Posterior vena cava (tissue), 2 donors: ENCODE measurements at regions not wholly inside any gene's neighbourhood (a gene's known extent, or its start where the extent isn't known, plus 50 kb on each side); places are given as distances from the start of the nearest gene placed in this dataset.
A peak's percentile ranks its signal among the peaks of the same experiment; 100 is the strongest.

Experiments used
- DNase-seq: peaks from one replicate; pipeline ENCODE4 v3.0.0-alpha.2; 2020; ENCODE audit warnings: low spot score
- intact Hi-C, 2 donors: fragments of 100-400 bp; cut with DNase I; formaldehyde crosslinking; loops; one replicate each; pipeline versions ENCODE4 v1.14.1 to v1.14.2; 2022 to 2023
- donor health status: DM: yes; HTN: yes; CAD: no.
- donor health status: DM: yes; HTN: yes; CAD: no.

DNA sequence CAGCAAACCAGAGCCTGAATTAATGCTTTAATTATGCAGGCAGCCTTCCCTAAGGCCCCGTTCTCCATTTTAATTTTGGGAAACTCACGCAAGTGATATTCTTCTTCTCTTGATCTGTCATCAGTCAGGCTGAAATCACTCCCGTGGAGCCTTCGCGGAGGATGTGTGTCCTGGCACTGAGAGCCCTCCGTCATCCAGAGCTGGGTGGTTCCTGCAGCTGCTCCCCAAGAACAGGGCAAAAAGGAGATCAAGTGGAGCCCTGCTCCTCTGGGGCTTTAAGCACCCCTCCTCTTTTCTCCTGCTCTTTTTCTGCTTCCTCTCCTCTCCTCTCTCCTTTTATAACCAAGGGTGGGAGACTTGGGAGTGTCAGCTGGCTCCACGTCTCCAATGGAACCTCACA lies 133.2 kb upstream of the CACNA1E start:
- intact Hi-C loops, result no loop called here
- no peak for DNase-seq

DNA sequence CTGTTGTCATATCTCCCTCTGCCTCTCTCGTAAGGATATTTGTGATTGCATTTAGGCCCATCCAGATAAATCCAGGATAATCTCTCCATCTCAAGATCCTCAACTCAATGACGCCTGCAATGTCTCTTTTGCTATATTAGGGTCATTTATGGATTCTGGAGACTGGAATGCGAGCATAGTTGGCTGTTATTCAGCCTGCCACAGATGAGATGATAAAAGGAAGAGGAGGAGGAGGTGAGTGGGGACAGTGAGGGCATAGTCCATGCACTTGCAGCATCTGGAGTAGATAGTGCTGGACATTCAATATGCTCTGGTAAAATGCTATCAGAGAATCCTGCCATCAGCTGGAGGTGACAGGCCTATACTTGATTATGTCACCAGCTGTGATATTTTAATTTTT lies 131.6 kb upstream of the CACNA1E start:
- no peak for DNase-seq
- intact Hi-C loops, result no loop called here

DNA sequence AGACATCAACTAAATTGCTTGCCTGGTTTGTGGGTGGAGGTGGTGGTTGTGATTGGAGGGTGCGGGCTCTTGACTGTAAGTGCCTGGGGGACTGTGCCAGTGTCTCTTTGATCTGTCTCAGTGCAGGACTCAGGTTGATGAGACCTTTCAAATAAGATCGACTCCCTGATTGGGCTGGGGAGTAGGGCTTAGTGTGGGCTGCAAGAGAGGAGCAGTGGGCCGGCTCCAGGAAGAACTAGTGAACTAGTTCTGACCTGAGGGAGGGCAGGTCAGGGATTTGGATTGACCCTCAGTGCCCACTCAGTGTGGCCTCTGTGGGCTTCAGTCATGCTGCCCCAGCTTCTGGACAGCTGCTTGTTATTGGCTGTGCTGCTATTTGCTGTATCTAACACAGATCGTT lies 130.6 kb upstream of the CACNA1E start:
- DNase-seq, result peak; percentile 49
- intact Hi-C loops, result no loop called here

DNA sequence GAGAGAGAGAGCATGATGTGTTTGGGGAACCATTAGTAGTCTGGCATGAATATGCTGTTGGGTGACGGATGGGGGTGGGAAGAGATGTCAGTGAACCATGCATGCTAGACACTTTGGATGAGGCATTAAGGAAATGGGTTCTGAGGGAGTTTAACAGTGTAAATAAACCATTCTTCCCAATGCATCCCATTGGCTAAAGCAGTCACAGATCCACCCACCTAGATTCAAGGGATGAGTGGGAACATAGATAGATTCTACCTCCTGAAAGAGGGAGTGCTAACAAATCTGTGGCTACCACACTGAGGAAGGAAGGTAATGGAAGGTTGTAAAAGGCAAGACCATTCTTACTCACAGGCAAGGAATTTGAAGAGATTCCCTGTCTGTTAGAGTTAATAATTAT lies 129.8 kb upstream of the CACNA1E start:
- intact Hi-C loops, result no loop called here
- DNase-seq, result no peak

DNA sequence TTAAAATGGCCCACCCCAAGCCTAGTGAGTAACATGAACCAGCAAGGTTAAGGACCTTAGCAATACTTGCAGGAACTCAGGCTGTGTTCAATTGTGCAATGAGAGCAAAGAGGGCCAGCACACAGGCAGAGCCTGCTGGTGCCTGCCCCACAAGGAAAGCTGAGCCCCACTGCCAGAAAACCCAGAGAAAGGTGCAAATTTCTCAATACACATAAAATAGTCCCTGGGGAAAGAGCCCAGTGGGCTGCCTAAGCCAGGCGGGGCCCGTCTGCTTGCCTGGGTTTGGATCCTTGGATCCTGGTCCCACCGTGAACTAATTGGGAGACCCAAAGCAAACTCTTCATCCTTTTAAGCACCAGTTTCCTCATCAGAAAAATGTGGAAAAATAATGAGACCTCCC lies 128.5 kb upstream of the CACNA1E start:
- intact Hi-C loops, result no loop called here
- no peak for DNase-seq

DNA sequence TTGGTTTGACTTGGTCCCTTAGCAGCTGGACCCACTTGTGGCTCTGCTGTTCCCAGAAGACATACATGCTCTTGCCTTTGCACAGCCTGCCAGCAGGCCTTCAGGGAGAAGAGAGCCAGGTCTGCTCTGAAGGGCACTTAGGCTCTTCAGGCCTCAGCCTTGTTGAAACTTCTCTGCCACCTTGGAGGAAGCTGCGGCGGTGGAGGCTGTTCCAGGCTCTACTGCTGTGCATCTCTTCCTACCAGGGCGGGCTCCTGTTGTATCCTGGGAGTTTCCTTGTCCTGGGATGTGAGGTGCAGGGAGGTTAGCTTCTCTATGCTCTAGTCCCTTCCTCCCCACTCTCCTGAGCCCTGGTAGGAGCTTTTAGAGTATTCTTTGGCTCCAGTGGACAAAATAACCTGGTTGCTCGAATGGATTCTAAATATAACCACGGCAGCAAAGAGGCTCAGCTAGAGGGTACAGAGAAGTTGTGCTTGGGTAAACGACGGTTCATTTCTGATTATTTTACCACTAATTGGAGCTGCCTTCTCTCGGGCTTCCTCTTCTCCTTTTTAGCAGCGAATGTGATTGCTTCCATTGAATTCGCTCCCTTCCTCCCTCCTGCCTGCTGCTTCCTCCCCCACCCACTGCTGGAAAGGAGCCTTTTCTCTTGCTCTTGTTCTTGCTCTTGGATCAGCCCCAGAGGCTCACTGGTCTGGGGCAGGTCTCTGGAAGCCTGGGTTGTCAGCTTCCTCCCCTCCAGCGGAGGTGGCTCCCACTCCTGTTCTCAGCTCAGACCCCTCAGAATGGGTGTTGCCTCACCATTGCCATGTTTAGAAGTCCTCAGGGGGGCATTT lies 126.6 kb upstream of the CACNA1E start:
- no peak for DNase-seq
- intact Hi-C loops, result no loop called here

DNA sequence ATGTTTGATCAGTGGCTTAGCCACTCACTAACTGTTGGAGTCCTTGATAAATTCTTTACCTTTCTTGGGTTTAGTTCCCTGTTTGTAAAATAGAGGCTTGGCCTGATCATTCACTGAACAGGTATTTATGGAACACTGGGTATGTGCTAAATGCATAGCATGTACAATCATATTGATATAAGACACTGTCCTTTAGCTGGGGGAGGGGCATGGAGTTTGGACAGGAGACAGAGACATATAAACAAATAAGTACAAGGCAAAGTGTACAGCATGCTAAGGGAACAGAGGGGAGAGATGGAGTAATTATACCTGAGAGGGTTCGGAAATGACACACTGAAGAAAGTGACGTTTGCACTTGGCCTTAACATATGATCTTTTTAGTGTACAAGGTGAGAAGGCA lies 124.3 kb upstream of the CACNA1E start:
- intact Hi-C loops, result no loop called here
- no peak for DNase-seq

DNA sequence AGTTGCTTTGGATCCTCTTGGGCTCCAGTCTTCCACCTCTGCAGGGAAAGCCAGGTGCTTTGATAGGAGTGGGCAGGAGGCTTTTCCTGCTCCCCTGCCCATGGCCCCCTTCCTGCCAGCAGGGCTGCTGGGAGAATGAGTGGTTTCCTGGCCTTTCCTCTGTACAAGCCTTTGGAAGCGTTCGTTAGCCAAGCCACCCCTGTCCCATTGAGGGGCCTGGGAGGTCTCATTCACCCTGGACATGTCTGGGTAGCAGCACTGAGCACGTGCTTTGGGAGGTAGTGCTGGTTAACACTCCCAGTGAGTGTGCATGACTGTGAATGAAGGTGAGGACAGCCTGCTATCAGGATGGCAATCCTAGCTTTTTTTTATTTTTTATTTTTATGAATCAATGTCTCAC lies 118.5 kb upstream of the CACNA1E start:
- intact Hi-C loops, result no loop called here
- DNase-seq, result no peak

DNA sequence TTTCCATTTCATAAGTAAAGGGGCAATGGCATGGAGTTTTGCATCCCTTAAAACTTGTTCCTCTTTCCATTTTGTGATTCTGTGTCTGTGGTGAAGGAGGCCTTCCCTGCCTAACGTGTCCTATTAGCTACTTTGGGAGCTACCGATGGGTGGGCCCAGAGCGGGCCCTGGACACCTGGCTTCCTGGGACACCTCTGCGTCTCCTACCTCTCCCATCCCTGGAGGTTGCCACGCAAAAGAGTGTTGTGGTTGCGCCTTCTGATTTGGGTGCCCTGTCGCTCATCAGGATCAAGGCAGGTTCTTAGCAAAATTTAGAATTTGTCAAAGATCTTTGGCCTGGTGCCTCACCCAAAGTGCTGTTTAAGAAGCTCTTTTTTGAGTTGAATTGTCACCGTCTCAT lies 116.4 kb upstream of the CACNA1E start:
- DNase-seq, result no peak
- intact Hi-C loops, result no loop called here

DNA sequence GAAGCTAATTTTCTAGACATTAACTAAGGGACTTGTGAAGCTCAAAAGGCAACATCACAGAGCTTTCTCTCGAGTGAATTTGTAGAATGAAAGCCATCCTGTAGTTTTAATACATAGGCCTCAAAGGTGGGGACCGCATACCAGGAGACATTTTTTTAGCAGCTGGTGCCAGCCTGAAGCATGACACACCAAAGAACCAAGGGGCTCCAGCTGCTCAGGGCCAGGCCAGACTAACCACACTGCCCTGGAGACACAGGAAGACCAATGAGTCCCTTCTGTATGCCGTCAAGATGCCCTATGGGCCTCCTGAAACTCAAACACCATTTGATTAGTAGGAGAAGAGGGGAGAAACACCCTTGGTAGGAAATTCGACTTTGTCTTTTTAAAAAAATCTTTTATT lies 113.9 kb upstream of the CACNA1E start:
- intact Hi-C loops, result no loop called here
- DNase-seq, result no peak

DNA sequence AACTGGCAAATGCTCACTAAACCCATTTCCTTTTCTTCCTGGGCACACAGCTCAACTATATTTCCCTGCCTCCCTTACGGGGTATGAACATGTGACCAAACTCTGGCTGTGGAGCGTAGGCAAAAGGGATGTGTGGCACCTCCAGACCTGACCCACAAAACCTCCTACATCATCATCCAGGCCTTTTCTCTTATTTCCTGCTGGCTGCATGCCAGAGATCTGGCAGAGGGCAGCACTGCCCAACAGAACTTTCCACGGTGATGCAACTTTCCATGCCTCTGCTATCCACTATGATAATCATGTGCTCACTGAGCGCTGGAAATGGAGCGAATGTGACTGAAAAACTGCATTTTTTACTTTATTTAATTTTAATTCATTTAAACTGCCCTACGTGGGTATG lies 99.6 kb upstream of the CACNA1E start:
- intact Hi-C loops, result no loop called here
- DNase-seq, result no peak

DNA sequence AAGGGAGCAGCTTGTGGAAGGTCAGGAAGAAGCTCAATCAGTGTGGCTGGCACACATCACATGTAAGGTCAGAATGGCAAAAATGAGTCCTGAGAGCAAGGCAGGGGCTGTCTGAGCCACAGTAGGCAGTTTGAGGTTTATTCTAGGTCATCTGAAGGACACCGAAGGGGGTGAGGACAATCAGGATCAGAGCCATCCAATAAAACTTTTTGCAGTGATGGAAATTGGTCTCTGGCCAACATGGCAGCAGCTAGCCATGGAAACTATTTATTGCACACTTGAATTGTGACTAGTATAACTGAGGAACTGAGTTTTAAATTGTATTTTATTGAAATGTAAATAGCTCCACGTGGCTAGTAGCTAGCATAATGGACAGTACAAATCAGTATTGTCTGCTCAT lies 97.0 kb upstream of the CACNA1E start:
- intact Hi-C loops, result no loop called here

DNA sequence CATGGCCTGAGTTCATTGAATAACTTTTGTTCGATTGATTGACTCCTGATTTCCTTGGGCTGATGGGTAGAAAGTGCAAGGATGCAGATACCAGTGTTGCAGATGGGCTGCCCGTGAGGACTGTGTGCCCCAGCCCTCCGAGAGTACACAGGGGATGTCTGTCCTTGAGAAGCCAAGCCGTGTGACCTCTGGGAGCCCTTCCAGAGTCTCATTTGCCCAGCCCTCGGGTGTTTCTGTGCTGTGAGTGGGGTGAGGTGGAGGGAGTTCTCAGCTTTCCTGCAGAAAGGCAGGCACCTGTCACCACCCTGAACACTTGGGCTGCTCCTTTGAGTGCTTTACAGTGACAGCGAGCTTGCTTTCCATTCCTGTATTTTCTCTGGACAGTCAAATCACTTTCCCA lies 96.4 kb upstream of the CACNA1E start:
- no peak for DNase-seq
- intact Hi-C loops, result no loop called here

More for the DNA sequence above, 97.0 kb upstream of the CACNA1E start:
- no peak for DNase-seq

DNA sequence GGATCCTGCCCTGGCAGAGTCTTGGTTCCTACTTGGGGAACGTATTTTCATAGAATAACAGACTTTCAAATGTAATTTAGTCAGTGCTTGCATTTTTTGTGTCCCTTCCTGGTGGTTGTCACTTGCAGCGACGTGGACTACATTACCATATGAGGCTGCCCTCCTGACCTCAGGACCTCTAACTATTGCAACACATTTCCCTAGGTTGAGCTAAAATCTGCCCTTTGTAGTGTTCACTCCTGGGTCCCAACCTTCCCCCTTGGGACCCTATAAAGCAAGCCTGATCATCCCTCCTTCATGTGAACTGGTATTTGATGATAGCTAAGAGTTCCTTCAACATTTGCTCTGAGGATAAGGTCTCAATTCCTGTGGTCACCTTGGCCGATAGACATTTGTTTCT lies 95.6 kb upstream of the CACNA1E start:
- intact Hi-C loops, result no loop called here
- no peak for DNase-seq

DNA sequence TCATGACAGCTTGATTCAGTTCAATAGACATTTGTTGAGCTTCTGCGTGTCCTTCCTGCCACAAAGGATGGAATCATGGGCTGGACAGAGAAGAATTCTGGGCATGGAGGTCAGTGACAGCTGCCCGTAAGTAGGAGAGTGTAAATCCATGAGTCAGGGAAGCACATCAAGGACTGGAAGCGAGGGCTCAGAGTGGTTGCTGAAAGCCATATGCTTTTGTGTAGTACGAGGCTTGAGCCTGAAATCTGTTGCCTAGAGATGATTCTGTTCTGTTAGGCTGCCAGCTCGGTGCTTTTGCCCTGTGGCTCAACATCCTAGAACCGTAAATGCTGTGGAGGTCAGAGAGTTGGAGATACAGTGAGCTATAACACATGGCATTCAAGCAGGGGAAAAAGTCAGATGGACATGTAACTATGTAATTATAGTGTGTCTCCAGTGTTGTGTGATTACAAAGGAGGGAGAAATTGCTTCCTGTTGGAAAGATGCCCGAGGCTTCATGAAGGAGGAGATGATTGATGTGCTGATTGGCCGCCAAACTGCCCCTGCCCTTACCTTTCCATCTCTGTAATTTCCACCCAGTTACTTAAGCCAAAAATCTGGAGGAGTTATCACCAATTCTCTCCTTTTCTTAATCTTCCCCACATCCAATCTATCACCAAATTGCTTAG lies 92.8 kb upstream of the CACNA1E start:
- intact Hi-C loops, result no loop called here

DNA sequence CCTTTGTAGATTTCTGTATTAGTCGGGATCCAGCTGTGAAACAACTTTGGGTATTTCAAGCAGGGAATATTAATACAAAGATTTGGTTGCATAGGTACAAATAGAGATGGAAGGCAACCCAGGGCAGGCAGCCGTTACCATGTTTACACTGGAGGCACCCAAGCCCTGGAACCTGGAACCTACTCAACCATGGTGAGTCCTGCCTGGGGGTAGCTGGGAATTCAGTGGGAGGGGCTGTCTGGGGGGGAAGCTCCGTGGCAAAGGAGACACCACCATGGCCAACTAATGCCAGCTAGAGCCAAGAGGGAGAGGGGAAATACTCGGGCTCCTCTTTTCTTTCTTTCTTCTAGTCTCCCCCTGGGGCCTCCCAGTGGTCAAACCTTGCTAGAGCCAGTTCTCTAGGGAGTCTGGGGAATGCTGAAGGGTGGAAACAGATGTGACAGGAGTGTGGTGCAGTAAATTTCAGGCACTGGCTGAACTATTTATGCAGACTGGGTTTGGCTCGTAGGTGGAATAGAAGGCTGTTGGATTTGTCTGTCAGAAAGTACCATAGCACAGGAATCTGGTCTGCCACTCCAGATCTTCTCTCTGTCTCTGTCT lies 91.9 kb upstream of the CACNA1E start:
- intact Hi-C loops, result no loop called here
- no peak for DNase-seq

More for the DNA sequence above, 92.8 kb upstream of the CACNA1E start:
- no peak for DNase-seq

DNA sequence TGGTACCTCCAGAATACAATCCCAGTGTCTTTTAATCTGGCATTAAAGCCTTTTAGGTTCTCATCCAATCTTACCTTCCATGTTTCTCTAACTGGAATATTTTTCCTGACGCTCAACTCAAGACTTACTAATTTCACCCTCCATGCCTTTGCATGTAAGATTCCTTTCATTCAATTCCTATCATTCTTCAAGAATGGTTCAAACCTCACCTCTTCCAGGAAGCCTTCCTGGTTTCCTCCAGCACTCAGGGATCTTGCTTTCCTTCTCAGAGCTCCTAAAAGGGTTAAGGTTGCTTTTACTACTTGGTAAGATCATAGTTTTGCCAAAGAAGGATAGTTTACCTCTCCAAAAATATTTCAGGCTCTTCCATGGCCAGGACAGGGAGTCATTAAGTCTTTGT lies 91.2 kb upstream of the CACNA1E start:
- intact Hi-C loops, result no loop called here
- DNase-seq, result no peak

DNA sequence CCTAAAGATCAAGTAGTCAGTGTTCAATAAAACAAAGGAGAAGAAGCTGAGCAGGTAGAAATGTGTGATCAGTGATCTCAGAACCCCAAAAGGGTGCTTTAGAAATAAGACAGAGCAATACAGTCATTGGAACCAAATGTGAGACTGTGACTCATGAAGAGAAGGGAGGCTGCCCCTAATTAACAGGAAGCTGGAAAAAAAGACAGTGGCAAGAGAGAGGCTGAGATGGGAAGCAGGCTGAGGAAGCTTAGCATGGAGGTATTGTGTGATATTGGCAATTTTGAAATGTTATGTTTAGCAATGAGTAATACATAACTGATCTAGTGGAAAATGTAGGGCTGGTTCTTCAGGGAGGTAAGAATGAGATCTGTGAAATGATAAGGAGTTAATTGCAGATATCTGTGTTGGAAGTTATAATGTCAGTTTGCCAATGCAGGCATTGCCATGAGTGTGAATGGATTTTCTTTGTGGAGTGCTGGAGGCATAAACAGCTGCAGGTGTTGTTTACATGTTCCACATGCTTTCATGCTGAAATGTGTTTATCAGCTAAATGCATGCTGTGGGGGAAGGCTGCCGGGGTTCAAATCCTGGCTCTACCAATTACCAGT lies 90.6 kb upstream of the CACNA1E start:
- no peak for DNase-seq
- intact Hi-C loops, result no loop called here

DNA sequence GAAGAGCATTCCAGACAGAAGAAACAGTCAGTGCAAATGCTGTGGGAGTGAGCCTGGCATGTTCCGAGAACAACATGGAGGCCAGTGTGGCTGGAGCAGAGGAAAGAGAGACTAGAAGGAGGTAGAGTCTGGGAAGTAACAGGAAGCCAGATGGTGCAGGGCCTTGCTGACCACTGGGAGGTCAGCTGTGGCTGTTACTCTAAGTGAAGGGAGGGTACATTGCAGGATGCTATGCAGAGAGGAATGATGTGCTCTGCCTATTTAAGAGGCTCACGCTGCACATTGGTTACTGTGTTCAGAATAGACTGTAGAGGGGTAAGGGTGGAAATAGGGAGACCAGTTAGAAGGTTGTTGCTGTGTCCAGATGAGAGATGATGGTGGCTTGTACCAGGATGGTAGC lies 88.6 kb upstream of the CACNA1E start:
- intact Hi-C loops, result no loop called here
- DNase-seq, result no peak

DNA sequence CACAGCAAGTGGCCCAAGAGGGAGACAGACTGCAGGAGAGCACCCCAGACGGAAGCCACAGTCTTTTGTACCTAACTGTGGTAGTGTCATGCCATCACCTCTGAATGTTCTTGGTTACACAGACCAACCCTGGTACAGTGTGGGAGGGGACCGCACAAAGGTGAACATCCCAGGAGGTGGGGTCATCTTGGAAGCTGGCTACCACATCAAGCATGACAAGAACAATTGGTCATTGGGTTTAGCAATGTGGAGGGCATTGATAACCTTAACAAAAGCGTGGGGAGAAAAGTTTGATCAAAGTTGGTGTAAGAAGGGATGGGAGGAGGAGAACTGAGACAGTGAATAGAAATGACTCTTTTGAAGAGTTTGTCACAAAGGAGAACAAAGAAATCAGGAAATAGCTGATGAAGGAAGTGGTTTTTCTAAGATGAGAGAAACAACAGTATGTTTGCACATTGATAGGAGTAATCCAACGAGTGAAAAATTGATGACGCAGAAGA lies 87.1 kb upstream of the CACNA1E start:
- intact Hi-C loops, result no loop called here

More for the DNA sequence above, 87.1 kb upstream of the CACNA1E start:
- no peak for DNase-seq
